ENCODE measurements at regions not wholly inside any gene's neighbourhood (a gene's known extent, or its start where the extent isn't known, plus 50 kb on each side); places are given as distances from the start of the nearest gene placed in this dataset.
A peak's percentile ranks its signal among the peaks of the same experiment; 100 is the strongest.

GRCh38 chr4:155616117-155616516, 50.5 kb upstream of the GUCY1A1 start:
- DNase-seq: no peak

DNA sequence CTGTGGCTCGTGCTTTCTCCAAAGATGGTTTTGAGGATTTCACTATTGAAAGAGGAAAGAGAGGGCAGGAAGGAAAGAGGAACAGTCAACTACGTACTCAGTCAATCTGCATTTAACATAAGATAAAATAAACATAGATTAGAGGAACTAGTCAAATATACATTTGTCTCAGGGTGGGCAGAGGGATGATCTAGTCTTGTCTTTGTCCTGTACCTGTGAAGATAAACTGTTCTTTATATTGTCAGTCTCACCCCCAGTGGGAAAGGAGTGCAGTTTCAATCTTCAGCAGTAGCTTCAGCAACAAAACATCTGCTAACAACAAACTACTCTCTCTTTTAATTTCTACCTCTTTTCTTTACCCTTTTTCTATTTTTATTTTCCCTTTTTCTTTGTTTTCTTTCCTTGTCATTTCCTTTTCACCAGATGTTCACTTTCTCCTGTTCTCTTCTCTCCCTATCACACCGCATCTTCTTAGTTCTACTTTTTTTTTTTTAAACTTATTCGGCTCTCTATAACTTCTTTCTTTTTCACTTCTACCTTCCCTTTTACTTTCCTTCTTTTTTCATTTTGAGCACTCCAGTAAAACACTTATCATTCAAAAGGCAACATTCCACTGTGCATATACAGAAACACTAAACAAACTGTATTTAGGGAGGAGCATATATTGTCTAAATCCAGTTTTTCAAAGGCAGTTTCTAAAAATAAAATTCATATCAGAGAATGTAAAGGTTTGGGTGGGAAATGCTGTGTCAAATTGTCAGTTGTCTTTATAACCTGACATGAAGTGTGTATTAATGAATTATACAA, 51.4 kb upstream of the GUCY1A1 start:
- DNase-seq: no peak

DNA sequence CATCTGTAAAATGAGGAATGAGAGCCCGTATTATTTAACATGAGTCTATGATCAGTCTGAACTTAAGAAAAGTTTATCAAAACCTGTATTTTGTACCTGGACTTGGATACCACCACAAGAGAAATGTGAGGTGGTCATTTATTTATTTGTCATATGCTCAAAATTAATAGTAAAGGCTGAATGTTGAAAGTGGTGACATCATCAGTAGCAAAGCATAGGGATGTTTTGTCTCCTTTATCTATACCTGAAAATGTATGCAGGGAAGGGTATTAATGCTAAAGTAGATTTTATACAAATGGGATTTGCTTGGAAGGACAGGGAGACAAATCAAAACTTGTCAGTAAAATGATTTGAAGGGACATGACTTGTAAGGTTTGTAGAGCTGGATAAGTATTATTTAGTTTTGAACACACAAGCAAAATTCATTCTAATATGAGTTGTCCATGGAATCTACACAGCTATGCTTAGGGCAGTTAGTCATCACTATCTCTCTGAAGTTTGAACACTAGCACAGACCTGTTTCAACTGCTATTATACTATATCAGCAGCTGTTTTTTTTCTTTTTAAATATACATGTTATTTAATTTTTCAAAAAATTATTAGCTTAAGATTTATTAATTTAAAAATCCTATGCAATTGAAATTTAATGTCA, 52.4 kb upstream of the GUCY1A1 start:
- DNase-seq: no peak

DNA sequence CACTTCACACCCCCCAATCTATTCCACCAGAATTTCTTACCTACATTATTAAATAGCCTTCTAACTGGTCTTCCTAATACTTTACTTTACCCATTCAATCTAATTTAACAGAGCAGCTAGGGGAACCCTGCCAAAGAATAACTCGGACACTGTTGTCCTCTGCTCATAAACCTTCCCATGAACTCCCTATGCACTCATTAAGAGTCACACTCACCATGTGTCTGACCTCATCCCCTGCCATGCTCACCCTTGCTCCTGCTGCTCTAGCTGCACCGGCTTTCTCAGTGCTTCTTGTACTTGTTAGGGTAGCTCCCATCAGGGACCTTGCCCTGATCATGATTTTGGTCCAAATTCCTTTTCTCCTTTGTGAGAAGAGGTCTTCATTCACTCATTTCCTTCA, 54.6 kb upstream of the GUCY1A1 start:
- DNase-seq: no peak

DNA sequence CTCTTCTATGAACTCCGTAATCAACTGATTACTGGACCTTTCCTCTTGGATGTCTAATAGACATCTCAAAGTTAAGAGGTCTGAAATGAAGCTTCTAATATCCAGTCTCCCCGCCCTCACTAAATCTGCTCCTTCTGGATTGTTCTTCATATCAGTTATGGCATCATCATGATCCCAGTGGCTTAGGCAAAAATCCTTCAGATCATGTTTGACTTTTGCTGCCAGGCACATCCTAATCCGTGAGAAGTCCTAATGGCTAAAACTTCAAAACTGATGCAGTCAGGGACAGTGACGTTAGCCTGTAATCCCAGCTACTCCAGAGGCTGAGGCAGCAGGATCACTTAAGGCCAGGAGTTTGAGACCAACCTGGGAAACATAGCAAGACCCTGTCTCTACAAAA, 55.1 kb upstream of the GUCY1A1 start:
- DNase-seq: no peak

DNA sequence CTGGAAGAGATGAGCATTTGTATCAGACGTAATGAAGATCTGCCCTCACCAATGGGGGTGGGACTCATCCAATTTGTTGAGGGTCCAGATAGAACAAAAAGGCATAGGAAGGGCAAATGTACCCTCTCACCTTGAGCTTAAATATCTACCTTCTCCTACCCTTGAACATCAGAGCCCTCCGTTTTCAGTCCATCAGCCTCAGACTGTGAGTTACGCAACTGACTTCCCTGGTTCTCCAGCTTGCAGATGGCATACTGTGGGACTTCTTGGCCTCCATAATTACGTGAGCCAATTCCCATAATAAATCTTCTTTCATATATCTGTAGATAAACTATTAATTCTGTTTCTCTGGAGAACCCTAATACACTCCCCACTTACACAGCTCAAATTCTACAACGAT, 56.5 kb upstream of the GUCY1A1 start:
- no peak for DNase-seq

GRCh38 chr4:155609455-155610059, 57.1 kb upstream of the GUCY1A1 start:
- DNase-seq: no peak

- peak; percentile 34 for DNase-seq
Observed at GRCh38 chr4:155608225-155608885, 58.3 kb upstream of the GUCY1A1 start.

- DNase-seq: no peak
Observed at GRCh38 chr4:155607481-155607880, 59.2 kb upstream of the GUCY1A1 start.

DNA sequence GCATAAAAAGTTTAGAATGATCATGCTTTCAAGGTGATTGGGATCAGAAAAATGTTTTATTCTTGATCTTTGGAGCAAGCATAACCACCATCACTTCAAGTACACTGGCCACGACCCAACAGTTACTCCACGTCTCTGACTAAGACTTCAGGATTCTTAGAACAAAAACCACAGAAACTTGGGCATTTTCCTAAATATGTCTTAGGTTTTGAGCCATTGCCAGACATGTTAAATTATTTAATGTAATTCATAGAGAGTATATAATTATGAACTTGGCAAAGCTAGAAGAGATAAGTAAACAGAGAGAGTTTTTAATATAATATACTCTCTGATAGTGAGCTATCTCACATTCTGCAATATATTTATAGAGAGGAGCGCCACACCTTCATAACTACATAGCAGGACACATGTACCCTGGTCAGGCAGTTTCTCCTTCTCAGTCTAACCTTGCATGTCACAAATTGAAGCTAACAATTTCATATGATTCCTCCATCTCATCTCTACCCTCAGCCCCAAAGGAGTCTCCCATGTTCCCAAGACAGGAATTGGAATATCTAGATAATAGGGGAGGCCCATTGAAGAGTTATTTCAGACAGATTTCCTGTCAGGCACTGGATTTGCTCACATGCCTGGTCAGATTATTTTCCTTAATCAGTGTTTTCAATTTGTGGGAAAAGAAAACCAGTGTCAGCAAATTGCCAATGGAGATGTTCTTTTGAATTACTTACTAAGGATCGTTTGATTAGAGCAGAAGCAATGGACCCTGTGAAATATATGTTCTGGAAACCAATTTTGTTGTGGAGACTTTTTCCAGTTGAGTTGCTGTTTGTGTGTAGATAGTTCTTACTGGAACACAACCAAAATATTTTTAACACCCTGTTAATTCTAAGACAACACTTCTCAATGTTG, 61.7 kb upstream of the GUCY1A1 start:
- DNase-seq: no peak

- no peak for DNase-seq
Observed at GRCh38 chr4:155603360-155603891, 63.2 kb upstream of the GUCY1A1 start.

GRCh38 chr4:155602351-155603140, 64.1 kb upstream of the GUCY1A1 start:
- DNase-seq: no peak

DNA sequence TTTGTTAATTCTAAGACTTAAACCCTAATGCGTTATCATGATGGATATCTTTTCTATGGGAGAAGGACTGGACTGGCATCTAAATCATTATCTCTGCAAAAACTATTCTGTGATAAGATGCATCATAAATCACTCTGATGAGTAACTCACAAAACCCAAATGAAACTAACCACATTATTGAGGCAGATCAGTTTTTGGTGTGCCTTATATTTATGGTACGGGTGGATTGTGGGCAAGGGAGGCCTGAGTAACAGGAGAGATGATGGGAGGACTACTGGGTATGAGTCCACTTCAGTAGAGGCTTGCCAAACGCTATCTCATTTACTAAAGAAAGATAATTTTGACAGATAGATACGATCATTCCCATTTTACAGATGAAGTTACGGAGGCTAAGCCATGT, 66.4 kb upstream of the GUCY1A1 start:
- DNase-seq: no peak

- no peak for DNase-seq
Observed at GRCh38 chr4:155599596-155599995, 67.1 kb upstream of the GUCY1A1 start.

DNA sequence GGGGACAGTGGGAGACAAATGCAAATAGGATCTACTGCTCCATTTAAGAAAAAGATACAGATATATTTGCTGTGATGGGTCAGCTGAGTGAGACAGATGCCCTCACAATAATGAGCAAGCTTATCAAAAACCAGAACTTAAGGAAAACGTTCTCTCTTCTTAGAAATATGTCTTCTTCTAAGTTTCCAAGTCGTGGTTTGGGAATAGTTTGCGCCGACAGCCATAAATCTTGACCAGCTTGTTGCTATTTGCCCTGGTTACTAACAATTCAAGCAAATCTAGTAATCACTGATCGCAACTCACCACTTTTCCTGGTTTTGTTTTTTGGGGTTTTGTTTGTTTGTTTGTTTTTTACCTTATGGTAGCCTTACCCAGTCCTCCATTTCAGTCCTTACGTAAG, 67.6 kb upstream of the GUCY1A1 start:
- peak; percentile 24 for DNase-seq

DNA sequence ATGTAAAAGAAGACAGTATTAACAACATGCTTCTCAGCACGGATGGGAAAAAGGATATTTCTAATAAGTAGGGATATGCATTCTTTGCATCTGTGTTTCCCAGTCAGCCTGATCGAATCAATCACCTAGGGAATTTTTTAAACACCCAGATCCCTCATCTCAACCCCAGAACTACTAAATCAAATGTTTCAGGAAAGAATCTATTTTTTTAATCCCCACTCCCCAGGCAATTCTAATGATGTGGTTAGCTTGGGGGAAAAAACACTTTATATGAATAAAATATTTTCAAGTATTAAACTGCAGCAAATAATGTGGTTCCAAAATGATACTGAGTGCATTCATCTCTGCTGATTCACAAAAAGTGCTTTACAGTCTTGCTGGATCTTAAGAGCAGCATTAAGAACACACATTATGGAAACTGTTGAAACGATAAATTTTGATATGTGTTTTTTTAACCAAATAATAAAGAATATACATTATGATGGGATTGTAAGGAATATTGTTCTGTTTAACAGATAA, 68.7 kb upstream of the GUCY1A1 start:
- DNase-seq: no peak

- no peak for DNase-seq
Observed at GRCh38 chr4:155597281-155597680, 69.4 kb upstream of the GUCY1A1 start.

GRCh38 chr4:155593793-155594192, 72.9 kb upstream of the GUCY1A1 start:
- no peak for DNase-seq

- DNase-seq: no peak
Observed at GRCh38 chr4:155592938-155593297, 73.7 kb upstream of the GUCY1A1 start.

- DNase-seq: no peak
Observed at GRCh38 chr4:155592179-155592937, 74.3 kb upstream of the GUCY1A1 start.
